ENCODE measurements at regions not wholly inside any gene's neighbourhood (a gene's known extent, or its start where the extent isn't known, plus 50 kb on each side); places are given as distances from the start of the nearest gene placed in this dataset.

- TF ChIP-seq REST (IDR thresholded peaks at IDR 0.05; ENCODE audit: unreplicated experiment) (no peak), JUNB (IDR thresholded peaks at IDR 0.05; ENCODE audit: unreplicated experiment) (no peak), CREB1 (CRISPR knock-in tag; IDR thresholded peaks at IDR 0.05; ENCODE audit: low read depth) (no peak), NANOG (IDR thresholded peaks at IDR 0.05; ENCODE audit: borderline replicate concordance) (no peak), ZNF114 (CRISPR knock-in tag; IDR thresholded peaks at IDR 0.05) (no peak)
- TF ChIP-seq, protein P1, sequence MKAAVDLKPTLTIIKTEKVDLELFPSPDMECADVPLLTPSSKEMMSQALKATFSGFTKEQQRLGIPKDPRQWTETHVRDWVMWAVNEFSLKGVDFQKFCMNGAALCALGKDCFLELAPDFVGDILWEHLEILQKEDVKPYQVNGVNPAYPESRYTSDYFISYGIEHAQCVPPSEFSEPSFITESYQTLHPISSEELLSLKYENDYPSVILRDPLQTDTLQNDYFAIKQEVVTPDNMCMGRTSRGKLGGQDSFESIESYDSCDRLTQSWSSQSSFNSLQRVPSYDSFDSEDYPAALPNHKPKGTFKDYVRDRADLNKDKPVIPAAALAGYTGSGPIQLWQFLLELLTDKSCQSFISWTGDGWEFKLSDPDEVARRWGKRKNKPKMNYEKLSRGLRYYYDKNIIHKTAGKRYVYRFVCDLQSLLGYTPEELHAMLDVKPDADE (IDR thresholded peaks at IDR 0.05), result no peak
These were observed 65.8 kb upstream of the KCNA1 start (continued) for GRCh38 chr12:4843907-4844306.

DNA sequence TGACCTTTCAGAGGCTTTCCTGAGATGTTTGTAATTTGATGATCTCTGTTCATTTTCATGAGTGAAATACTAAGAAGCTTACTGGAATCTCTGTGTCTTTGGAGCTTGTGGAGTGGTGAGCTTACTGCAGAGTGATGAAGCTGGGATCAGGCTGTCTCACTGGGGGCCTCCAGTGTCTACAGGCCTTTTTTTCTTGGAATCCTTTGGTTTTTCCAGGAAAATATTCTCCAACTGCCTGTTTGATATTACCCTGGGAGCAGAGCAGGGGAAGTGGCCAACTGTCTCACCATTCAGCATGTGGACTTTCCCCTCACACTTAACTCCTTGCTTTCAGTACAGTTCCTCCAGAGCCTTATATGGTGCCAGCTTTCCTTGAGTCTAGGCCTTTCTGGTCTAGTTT lies 62.0 kb upstream of the KCNA1 start:
- Histone ChIP-seq H3K9me2 (ENCODE audit: insufficient read depth) (no peaks in the 10 kb centered on the region), H4K20me1 (replicated peaks; ENCODE audit: insufficient read depth) (no peaks in the 10 kb centered on the region; the same call in 1 of the 2 replicates), H3K4me2 (no peak overlapping the region), H2AFZ (no peak overlapping the region), H3K27me3 (ENCODE audit: insufficient read depth) (no peaks in the 10 kb centered on the region), H3K36me3 (ENCODE audit: insufficient read depth) (no peaks in the 10 kb centered on the region), H3K4me3 (no peak overlapping the region), H3K4me1 (ENCODE audit: insufficient read depth) (no peaks in the 10 kb centered on the region), H3K79me2 (replicated peaks; ENCODE audit: insufficient read depth) (no peaks in the 10 kb centered on the region), H3K27ac (ENCODE audit: low read depth) (no peak overlapping the region), H3F3A (replicated peaks; ENCODE audit: low read depth) (no peaks in the 10 kb centered on the region)
- H3K4me1 Mint-ChIP-seq, result no peaks in the 10 kb centered on the region
- H3K27me3 Mint-ChIP-seq (ENCODE audit: insufficient read depth, low read depth, poor library complexity), result peaks cover 5% of the 10 kb centered on the region
- DNase-seq (ENCODE audit: low spot score), result no peak
- no peak for ATAC-seq
- H3K4me3 Mint-ChIP-seq, result no peak overlapping the region
- no peaks in the 10 kb centered on the region; the same call in 2 of the 3 replicates for H3K36me3 Mint-ChIP-seq (ENCODE audit: low read depth)
- no peaks in the 10 kb centered on the region; the same call in 2 of the 3 replicates for H3K9me3 Mint-ChIP-seq
- H3K27ac Mint-ChIP-seq, result no peak overlapping the region
- TF ChIP-seq EZH2phosphoT487 (IDR thresholded peaks at IDR 0.05; ENCODE audit: unreplicated experiment), result no peak
- TF ChIP-seq ZNF331 (CRISPR knock-in tag; IDR thresholded peaks at IDR 0.05; ENCODE audit: low read depth), result no peak

GRCh38 chr12:4849115-4849541 lies 60.6 kb upstream of the KCNA1 start:
- no peaks in the 10 kb centered on the region for H3K4me1 Mint-ChIP-seq
- peaks cover 5% of the 10 kb centered on the region for H3K27me3 Mint-ChIP-seq (ENCODE audit: insufficient read depth, low read depth, poor library complexity)
- no peaks in the 10 kb centered on the region for H3K36me3 ChIP-seq (ENCODE audit: insufficient read depth)
- no peaks in the 10 kb centered on the region; the same call in 1 of the 2 replicates for H4K20me1 ChIP-seq (replicated peaks; ENCODE audit: insufficient read depth)
- ATAC-seq (no peak), DNase-seq (ENCODE audit: low spot score) (peak; percentile 35)
- no peaks in the 10 kb centered on the region for H3K79me2 ChIP-seq (replicated peaks; ENCODE audit: insufficient read depth)
- H3K27me3 ChIP-seq (ENCODE audit: insufficient read depth), result no peaks in the 10 kb centered on the region
- H3K4me3 Mint-ChIP-seq, result no peak overlapping the region
- H3K27ac Mint-ChIP-seq, result no peak overlapping the region
- no peak overlapping the region for H2AFZ ChIP-seq
- no peak overlapping the region for H3K4me2 ChIP-seq
- H3K4me3 ChIP-seq, result no peak overlapping the region
- H3K36me3 Mint-ChIP-seq (ENCODE audit: low read depth), result no peaks in the 10 kb centered on the region; the same call in 2 of the 3 replicates
- no peaks in the 10 kb centered on the region for H3K4me1 ChIP-seq (ENCODE audit: insufficient read depth)
- no peak for TF ChIP-seq ZNF114 (CRISPR knock-in tag; IDR thresholded peaks at IDR 0.05)
- TF ChIP-seq, protein P2, sequence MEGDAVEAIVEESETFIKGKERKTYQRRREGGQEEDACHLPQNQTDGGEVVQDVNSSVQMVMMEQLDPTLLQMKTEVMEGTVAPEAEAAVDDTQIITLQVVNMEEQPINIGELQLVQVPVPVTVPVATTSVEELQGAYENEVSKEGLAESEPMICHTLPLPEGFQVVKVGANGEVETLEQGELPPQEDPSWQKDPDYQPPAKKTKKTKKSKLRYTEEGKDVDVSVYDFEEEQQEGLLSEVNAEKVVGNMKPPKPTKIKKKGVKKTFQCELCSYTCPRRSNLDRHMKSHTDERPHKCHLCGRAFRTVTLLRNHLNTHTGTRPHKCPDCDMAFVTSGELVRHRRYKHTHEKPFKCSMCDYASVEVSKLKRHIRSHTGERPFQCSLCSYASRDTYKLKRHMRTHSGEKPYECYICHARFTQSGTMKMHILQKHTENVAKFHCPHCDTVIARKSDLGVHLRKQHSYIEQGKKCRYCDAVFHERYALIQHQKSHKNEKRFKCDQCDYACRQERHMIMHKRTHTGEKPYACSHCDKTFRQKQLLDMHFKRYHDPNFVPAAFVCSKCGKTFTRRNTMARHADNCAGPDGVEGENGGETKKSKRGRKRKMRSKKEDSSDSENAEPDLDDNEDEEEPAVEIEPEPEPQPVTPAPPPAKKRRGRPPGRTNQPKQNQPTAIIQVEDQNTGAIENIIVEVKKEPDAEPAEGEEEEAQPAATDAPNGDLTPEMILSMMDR (conservative IDR thresholded peaks at IDR 0.05; ENCODE audit: low read depth in 2 of 2), result peak; percentile 47 to 56; a peak in 3 of 4 replicates
- no peaks in the 10 kb centered on the region for H3K9me2 ChIP-seq (ENCODE audit: insufficient read depth)
- no peaks in the 10 kb centered on the region for H3F3A ChIP-seq (replicated peaks; ENCODE audit: low read depth)
- H3K9me3 Mint-ChIP-seq, result no peaks in the 10 kb centered on the region
- no peak overlapping the region for H3K27ac ChIP-seq (ENCODE audit: low read depth)

Data from GM23338 (cell line).